H1 (cell line): ENCODE measurements at regions not wholly inside any gene's neighbourhood (a gene's known extent, or its start where the extent isn't known, plus 50 kb on each side); places are given as distances from the start of the nearest gene placed in this dataset.

Experiments used
- CTCF ChIA-PET: fragments of 300-600 bp; sonication (Branson Sonifier 250); formaldehyde crosslinking; loops from one replicate; lab custom pipeline; 2021; ENCODE audit not compliant: partially characterized antibody; lab: Charles Lee
- POLR2A ChIA-PET: fragments of 300-600 bp; sonication (Branson Sonifier 250); formaldehyde crosslinking; loops from one replicate; lab custom pipeline; 2021; ENCODE audit warnings: inconsistent platforms; ENCODE audit not compliant: partially characterized antibody; lab: Charles Lee
- DNase-seq, 2 experiments: peaks; one replicate each; pipeline versions ENCODE4 v3.0.0 to v3.0.0-alpha.2; 2010 to 2022; ENCODE audit warnings: low spot score in 2 of 2, low read depth in 1 of 2, mixed read lengths in 1 of 2
- FAIRE-seq: peaks from 2 replicates; lab custom pipeline; 2011; peaks lifted over from hg19 to GRCh38; lab: Jason Lieb, UNC
- H2AFZ ChIP-seq: 2 replicates; pipeline ENCODE4 v1.8.1; 2012; ENCODE audit warnings: low read length, inconsistent platforms
- H2AK5ac ChIP-seq: 2 replicates; pipeline ENCODE4 v1.6.1; 2013; ENCODE audit warnings: low read depth, low read length
- H2BK120ac ChIP-seq: replicated peaks from 2 replicates; pipeline ENCODE3; 2013; ENCODE audit warnings: low read depth, low read length, inconsistent platforms
- H2BK12ac ChIP-seq: 2 replicates; pipeline ENCODE4 v1.6.1; 2013; ENCODE audit warnings: low read depth, low read length
- H2BK15ac ChIP-seq: 2 replicates; pipeline ENCODE4 v1.6.1; 2013; ENCODE audit warnings: low read length
- H2BK20ac ChIP-seq: 2 replicates; pipeline ENCODE4 v1.6.1; 2013; ENCODE audit warnings: low read length
- H2BK5ac ChIP-seq: 2 replicates; pipeline ENCODE4 v1.6.1; 2013; ENCODE audit warnings: low read depth, low read length
- H3K14ac ChIP-seq: 2 replicates; pipeline ENCODE4 v1.6.1; 2013; ENCODE audit warnings: inconsistent platforms; ENCODE audit not compliant: insufficient read length
- H3K18ac ChIP-seq: 2 replicates; pipeline ENCODE4 v1.6.1; 2013; ENCODE audit warnings: low read length; ENCODE audit errors: extremely low read depth
- H3K23ac ChIP-seq: 2 replicates; pipeline ENCODE4 v1.6.1; 2013; ENCODE audit warnings: inconsistent platforms; ENCODE audit not compliant: insufficient read length
- H3K23me2 ChIP-seq: 2 replicates; pipeline ENCODE4 v1.6.1; 2013; ENCODE audit warnings: low read depth, low read length
- H3K27ac ChIP-seq: 2 replicates; pipeline ENCODE4 v1.6.1; 2011; ENCODE audit warnings: low read depth, low read length, inconsistent platforms
- H3K27me3 ChIP-seq, 4 experiments: replicated peaks in 1 of 4; 1 replicate in 1 of 4; 2 replicates in 3 of 4; pipeline versions ENCODE4 v1.6.1 to v1.8.1; 2011 to 2013; ENCODE audit warnings: low read length in 3 of 4, mild to moderate bottlenecking in 3 of 4, inconsistent platforms in 2 of 4, mixed read lengths in 2 of 4, moderate library complexity in 1 of 4; ENCODE audit not compliant: control insufficient read depth in 3 of 4, insufficient read depth in 3 of 4; ENCODE audit errors: extremely low read depth in 1 of 4
- H3K36me3 ChIP-seq, 4 experiments: 2 replicates each; pipeline versions ENCODE4 v1.6.1 to v1.8.1; 2011 to 2013; ENCODE audit warnings: mild to moderate bottlenecking in 4 of 4, low read length in 3 of 4, moderate library complexity in 2 of 4, control low read depth in 1 of 4, inconsistent platforms in 1 of 4; ENCODE audit not compliant: insufficient read depth in 4 of 4, control insufficient read depth in 2 of 4
- H3K4ac ChIP-seq: replicated peaks from 2 replicates; pipeline ENCODE3; 2013; ENCODE audit warnings: low read length, low read depth, mixed read lengths, inconsistent platforms; ENCODE audit not compliant: insufficient read length
- H3K4me1 ChIP-seq, 4 experiments: replicated peaks in 1 of 4; 1 replicate in 1 of 4; 2 replicates in 3 of 4; pipeline versions ENCODE4 v1.6.1 to v1.8.1; 2011 to 2013; ENCODE audit warnings: low read length in 3 of 4, inconsistent platforms in 2 of 4, mixed read lengths in 1 of 4; ENCODE audit not compliant: insufficient read depth in 4 of 4, control insufficient read depth in 3 of 4
- H3K4me2 ChIP-seq, 2 experiments: 2 replicates each; pipeline versions ENCODE4 v1.6.1 to v1.8.1; 2011 to 2013; ENCODE audit warnings: low read depth in 2 of 2, low read length in 2 of 2, control low read depth in 1 of 2, inconsistent platforms in 1 of 2, mild to moderate bottlenecking in 1 of 2; ENCODE audit not compliant: insufficient read depth in 1 of 2
- H3K4me3 ChIP-seq, 4 experiments: fragments of 200-600, 300-600 bp in 1 of 4; sonication (generic), shearing (Covaris generic), sonication (Bioruptor Twin) in 1 of 4; 2 replicates each; pipeline versions ENCODE4 v1.5.1 to v1.8.1; 2011 to 2016; ENCODE audit warnings: low read length in 4 of 4, low read depth in 3 of 4, control low read depth in 2 of 4, inconsistent platforms in 2 of 4, mild to moderate bottlenecking in 2 of 4, mixed read lengths in 1 of 4, moderate library complexity in 1 of 4; ENCODE audit not compliant: insufficient read depth in 2 of 4; ENCODE audit errors: extremely low read depth in 1 of 4
- H3K56ac ChIP-seq: replicated peaks from 2 replicates; pipeline ENCODE3; 2013; ENCODE audit warnings: low read depth, mild to moderate bottlenecking, mixed read lengths, low read length, inconsistent platforms; ENCODE audit not compliant: insufficient read length
- H3K79me1 ChIP-seq: 2 replicates; pipeline ENCODE4 v1.6.1; 2013; ENCODE audit warnings: low read depth, low read length, control low read depth
- H3K79me2 ChIP-seq, 2 experiments: 2 replicates each; pipeline versions ENCODE4 v1.6.1 to v1.8.1; 2012 to 2013; ENCODE audit warnings: low read length in 2 of 2, mild to moderate bottlenecking in 2 of 2, inconsistent platforms in 1 of 2; ENCODE audit not compliant: insufficient read depth in 2 of 2, control insufficient read depth in 1 of 2
- H3K9ac ChIP-seq, 4 experiments: replicated peaks in 1 of 4; 1 replicate in 1 of 4; 2 replicates in 3 of 4; pipeline versions ENCODE4 v1.6.1 to v1.8.1; 2011 to 2013; ENCODE audit warnings: low read depth in 3 of 4, low read length in 3 of 4, control low read depth in 2 of 4, mild to moderate bottlenecking in 2 of 4, moderate library complexity in 2 of 4, inconsistent platforms in 1 of 4; ENCODE audit errors: extremely low read depth in 1 of 4
- H3K9me3 ChIP-seq, 2 experiments: 2 replicates each; pipeline versions ENCODE4 v1.6.1 to v1.8.1; 2012 to 2013; ENCODE audit warnings: mild to moderate bottlenecking in 2 of 2, moderate library complexity in 2 of 2, control low read depth in 1 of 2, inconsistent platforms in 1 of 2, low read depth in 1 of 2, low read length in 1 of 2, mixed read lengths in 1 of 2; ENCODE audit not compliant: insufficient read depth in 2 of 2
- H4K20me1 ChIP-seq, 2 experiments: replicated peaks in 1 of 2; 2 replicates each; pipeline versions ENCODE3 to v1.8.1; 2011 to 2013; ENCODE audit warnings: inconsistent platforms in 2 of 2, low read length in 2 of 2, mild to moderate bottlenecking in 1 of 2; ENCODE audit not compliant: insufficient read depth in 2 of 2, control insufficient read depth in 1 of 2
- H4K5ac ChIP-seq: 2 replicates; pipeline ENCODE4 v1.6.1; 2013; ENCODE audit warnings: low read length, low read depth, mixed read lengths, inconsistent platforms; ENCODE audit not compliant: insufficient read length
- H4K8ac ChIP-seq: 2 replicates; pipeline ENCODE4 v1.8.0; 2013; ENCODE audit warnings: mild to moderate bottlenecking, moderate library complexity, low read length, inconsistent platforms; ENCODE audit not compliant: insufficient read depth; ENCODE audit errors: extremely low read depth
- H4K91ac ChIP-seq: replicated peaks from 2 replicates; pipeline ENCODE3; 2013; ENCODE audit warnings: low read length, mixed read lengths, inconsistent platforms; ENCODE audit not compliant: insufficient read length
- BCL11A ChIP-seq, 2 experiments: IDR thresholded peaks; one replicate each; pipeline ENCODE4 v1.6.1; 2011; ENCODE audit warnings: low read depth in 2 of 2, low read length in 2 of 2, mild to moderate bottlenecking in 2 of 2
- CBX8 ChIP-seq: fragments of 300-800, 300-1000 bp; sonication (generic); IDR thresholded peaks from 2 replicates; pipeline ENCODE4 v1.7.1; 2016; ENCODE audit warnings: low read depth, low read length, borderline replicate concordance
- CREB1 ChIP-seq: IDR thresholded peaks from 2 replicates; pipeline ENCODE4 v1.6.1; 2012; ENCODE audit warnings: inconsistent platforms
- GABPA ChIP-seq: IDR thresholded peaks from 2 replicates; pipeline ENCODE4 v1.6.1; 2011; ENCODE audit warnings: mild to moderate bottlenecking, low read length, moderate library complexity, borderline replicate concordance; ENCODE audit not compliant: insufficient read depth
- KDM1A ChIP-seq: fragments of 200-600, 300-600 bp; sonication (generic); IDR thresholded peaks from 2 replicates; pipeline ENCODE4 v1.7.1; 2016; ENCODE audit warnings: mild to moderate bottlenecking, low read length, borderline replicate concordance
- POLR2A ChIP-seq, 2 experiments: IDR thresholded peaks; 1 replicate in 1 of 2; 2 replicates in 1 of 2; pipeline ENCODE4 v1.6.1; 2011; ENCODE audit warnings: low read depth in 2 of 2, low read length in 2 of 2, mild to moderate bottlenecking in 2 of 2; ENCODE audit errors: control extremely low read depth in 1 of 2
- SIRT6 ChIP-seq: IDR thresholded peaks from one replicate; pipeline ENCODE4 v1.7.1; 2012; ENCODE audit warnings: low read length, inconsistent platforms
- SIX5 ChIP-seq: IDR thresholded peaks from 2 replicates; pipeline ENCODE4 v1.6.1; 2011; ENCODE audit warnings: mild to moderate bottlenecking, low read depth, low read length
- SP1 ChIP-seq: IDR thresholded peaks from 2 replicates; pipeline ENCODE4 v1.6.1; 2011; ENCODE audit warnings: low read depth, low read length
- SUZ12 ChIP-seq: fragments of 200-600 bp; sonication (generic); IDR thresholded peaks from 2 replicates; pipeline ENCODE4 v1.6.1; 2012; ENCODE audit warnings: mild to moderate bottlenecking, inconsistent platforms, low read length, moderate library complexity, mixed read lengths
- TAF7 ChIP-seq: optimal IDR thresholded peaks from 2 replicates; pipeline ENCODE3; 2011; ENCODE audit warnings: low read depth, mild to moderate bottlenecking, inconsistent platforms, low read length, moderate library complexity, borderline replicate concordance
- WGBS, 2 experiments: shearing (Covaris generic) in 1 of 2; methylation state at CpG; one replicate each; pipeline versions ENCODE4 v1.1.6 to v1.1.7; 2013 to 2015; ENCODE audit warnings: low lambda C conversion rate in 2 of 2, mixed read lengths in 2 of 2, inconsistent platforms in 1 of 2, low coverage in 1 of 2, missing lambda C conversion rate in 1 of 2; ENCODE audit not compliant: insufficient replicate concordance in 2 of 2, insufficient coverage in 1 of 2, insufficient read length in 1 of 2; ENCODE audit errors: extremely low coverage in 1 of 2, missing lambda C conversion rate in 1 of 2; 5-methylcytosine and 5-hydroxymethylcytosine counted together

DNA sequence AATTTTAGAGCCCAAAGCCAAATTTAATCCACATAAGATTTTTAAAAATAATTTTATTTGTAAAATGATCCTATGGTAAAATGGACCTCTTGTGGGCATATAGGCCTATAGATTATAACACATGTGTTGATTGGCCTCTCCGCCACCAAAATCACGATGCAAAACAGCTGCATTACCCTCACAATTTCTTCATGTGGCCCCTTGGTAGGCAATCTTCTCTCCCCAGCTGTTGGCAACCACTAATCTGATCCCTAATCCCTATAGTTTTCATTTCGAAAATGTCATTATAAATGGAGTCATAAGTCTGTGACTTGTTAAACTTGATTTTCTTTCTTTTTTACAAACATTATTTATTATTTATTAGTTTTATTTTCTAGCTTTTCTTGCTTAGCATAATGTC, 263.9 kb upstream of the SULF2 start:
- H3K23me2 ChIP-seq: no peaks in the 10 kb centered on the region
- H4K5ac ChIP-seq: no peak overlapping the region
- H2BK15ac ChIP-seq: no peak overlapping the region
- ChIA-PET POLR2A (no interaction called here), CTCF (interaction anchor here (0.6 to 1.3 kb wide), 2 partner anchors 10 to 1275 kb away, joined by 3 read pairs; no protein-coding TSS in a partner anchor)
- no peak overlapping the region for H2BK12ac ChIP-seq
- H3K36me3 ChIP-seq: no peaks in the 10 kb centered on the region
- H2BK5ac ChIP-seq: no peak overlapping the region
- no peak overlapping the region for H2BK120ac ChIP-seq
- H3K79me2 ChIP-seq: no peaks in the 10 kb centered on the region
- no peaks in the 10 kb centered on the region for H3K4me1 ChIP-seq
- no peak overlapping the region for H3K27ac ChIP-seq
- H4K20me1 ChIP-seq: no peaks in the 10 kb centered on the region
- no peak overlapping the region for H3K56ac ChIP-seq
- no peak overlapping the region for H4K91ac ChIP-seq
- no peak overlapping the region for H4K8ac ChIP-seq
- DNase-seq: no peak
- H3K14ac ChIP-seq: no peak overlapping the region
- no peak overlapping the region for H3K4me2 ChIP-seq
- no peak overlapping the region for H2BK20ac ChIP-seq
- H3K9me3 ChIP-seq: 0 out of 4 replicates have a peak, but pooled peaks cover 0 to 3% of the 10 kb centered on the region in 2 experiments
- no peak overlapping the region for H3K4me3 ChIP-seq
- no peaks in the 10 kb centered on the region; a peak in 1 of 7 replicates for H3K27me3 ChIP-seq
- no peak overlapping the region for H2AFZ ChIP-seq
- no peak overlapping the region for H3K4ac ChIP-seq
- H2AK5ac ChIP-seq: no peak overlapping the region
- WGBS, 2 experiments: 93% methylated on average over 3 of the region's 3 CpGs; no CpG with 5 or more reads in 1 of the 2 experiments
- no peak for FAIRE-seq
- no peak overlapping the region for H3K23ac ChIP-seq
- H3K18ac ChIP-seq: no peak overlapping the region
- H3K79me1 ChIP-seq: no peaks in the 10 kb centered on the region; the same call in 1 of the 2 replicates
- H3K9ac ChIP-seq: no peak overlapping the region
- TF ChIP-seq CREB1 (no peak), SP1 (no peak), KDM1A (no peak), SIX5 (no peak), GABPA (no peak), POLR2A (IDR thresholded peaks at IDR 0.05; ENCODE audit: control extremely low read depth in 1 of 2, low read depth in 2 of 2, low read length in 2 of 2) (no peak), SIRT6 (no peak), BCL11A (IDR thresholded peaks at IDR 0.05; ENCODE audit: low read depth in 2 of 2, low read length in 2 of 2) (no peak), CBX8 (no peak), TAF7 (no peak), SUZ12 (no peak)
